ENCODE measurements at regions not wholly inside any gene's neighbourhood (a gene's known extent, or its start where the extent isn't known, plus 50 kb on each side); places are given as distances from the start of the nearest gene placed in this dataset.

- no peaks in the 10 kb centered on the region for H3K36me3 ChIP-seq (ENCODE audit: insufficient read depth, low read length)
- H3K27ac ChIP-seq (ENCODE audit: low read depth, low read length), result no peak overlapping the region
- H2AFZ ChIP-seq (ENCODE audit: low read length, unreplicated experiment), result no peak overlapping the region
- no peaks in the 10 kb centered on the region for H3K27me3 ChIP-seq (ENCODE audit: insufficient read depth, low read length)
- H3K79me2 ChIP-seq (ENCODE audit: control insufficient read depth, insufficient read depth, low read length, unreplicated experiment), result no peaks in the 10 kb centered on the region
- no peaks in the 10 kb centered on the region for H3K4me1 ChIP-seq (ENCODE audit: control insufficient read depth, insufficient read depth, low read length, unreplicated experiment)
- no peak overlapping the region for H3K4me3 ChIP-seq (ENCODE audit: low read depth, low read length)
These were observed 197.9 kb downstream of the ANKRD50 start for GRCh38 chr4:124514588-124514987.

- no peak overlapping the region for H3K4me3 ChIP-seq (ENCODE audit: low read depth, low read length)
- no peak overlapping the region for H2AFZ ChIP-seq (ENCODE audit: low read length, unreplicated experiment)
These were observed 196.9 kb downstream of the ANKRD50 start for GRCh38 chr4:124515591-124515990.

GRCh38 chr4:124519196-124519595, 193.3 kb downstream of the ANKRD50 start:
- Histone ChIP-seq H3K27me3 (ENCODE audit: insufficient read depth, low read length) (no peaks in the 10 kb centered on the region), H2AFZ (ENCODE audit: low read length, unreplicated experiment) (no peak overlapping the region), H3K79me2 (ENCODE audit: control insufficient read depth, insufficient read depth, low read length, unreplicated experiment) (no peaks in the 10 kb centered on the region), H3K36me3 (ENCODE audit: insufficient read depth, low read length) (no peaks in the 10 kb centered on the region), H3K27ac (ENCODE audit: low read depth, low read length) (no peak overlapping the region), H3K4me3 (ENCODE audit: low read depth, low read length) (no peak overlapping the region), H3K4me1 (ENCODE audit: control insufficient read depth, insufficient read depth, low read length, unreplicated experiment) (no peaks in the 10 kb centered on the region)

More at GRCh38 chr4:124515591-124515990, 196.9 kb downstream of the ANKRD50 start:
- H3K79me2 ChIP-seq (ENCODE audit: control insufficient read depth, insufficient read depth, low read length, unreplicated experiment), result no peaks in the 10 kb centered on the region
- no peak overlapping the region for H3K27ac ChIP-seq (ENCODE audit: low read depth, low read length)
- no peaks in the 10 kb centered on the region for H3K36me3 ChIP-seq (ENCODE audit: insufficient read depth, low read length)
- no peaks in the 10 kb centered on the region for H3K27me3 ChIP-seq (ENCODE audit: insufficient read depth, low read length)
- no peaks in the 10 kb centered on the region for H3K4me1 ChIP-seq (ENCODE audit: control insufficient read depth, insufficient read depth, low read length, unreplicated experiment)

DNA sequence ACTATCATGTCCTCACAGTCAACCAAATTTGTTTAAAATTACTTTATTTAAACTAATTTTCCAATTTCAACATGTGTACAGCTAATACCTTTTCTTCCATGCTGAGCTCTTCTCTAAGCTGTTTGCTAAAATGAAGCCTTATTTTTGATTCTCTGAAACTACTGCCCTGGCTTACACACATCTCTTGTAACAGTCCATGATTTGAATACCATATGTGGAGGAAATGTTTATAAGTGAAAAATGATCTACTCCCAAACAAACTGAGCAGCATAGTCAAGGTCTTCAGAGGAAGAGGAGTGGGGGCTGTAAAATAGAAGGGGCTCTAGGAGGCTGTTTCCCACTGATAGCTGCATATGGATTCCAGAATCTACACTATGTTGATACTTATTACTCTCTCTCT, 188.7 kb downstream of the ANKRD50 start:
- no peaks in the 10 kb centered on the region for H3K27me3 ChIP-seq (ENCODE audit: insufficient read depth, low read length)
- H2AFZ ChIP-seq (ENCODE audit: low read length, unreplicated experiment), result no peak overlapping the region
- H3K4me3 ChIP-seq (ENCODE audit: low read depth, low read length), result no peak overlapping the region
- H3K36me3 ChIP-seq (ENCODE audit: insufficient read depth, low read length), result no peaks in the 10 kb centered on the region
- no peaks in the 10 kb centered on the region for H3K4me1 ChIP-seq (ENCODE audit: control insufficient read depth, insufficient read depth, low read length, unreplicated experiment)
- no peak overlapping the region for H3K27ac ChIP-seq (ENCODE audit: low read depth, low read length)
- H3K79me2 ChIP-seq (ENCODE audit: control insufficient read depth, insufficient read depth, low read length, unreplicated experiment), result no peaks in the 10 kb centered on the region

GRCh38 chr4:124525524-124525923, 187.0 kb downstream of the ANKRD50 start:
- no peaks in the 10 kb centered on the region for H3K27me3 ChIP-seq (ENCODE audit: insufficient read depth, low read length)
- no peak overlapping the region for H2AFZ ChIP-seq (ENCODE audit: low read length, unreplicated experiment)
- H3K4me1 ChIP-seq (ENCODE audit: control insufficient read depth, insufficient read depth, low read length, unreplicated experiment), result no peaks in the 10 kb centered on the region

DNA sequence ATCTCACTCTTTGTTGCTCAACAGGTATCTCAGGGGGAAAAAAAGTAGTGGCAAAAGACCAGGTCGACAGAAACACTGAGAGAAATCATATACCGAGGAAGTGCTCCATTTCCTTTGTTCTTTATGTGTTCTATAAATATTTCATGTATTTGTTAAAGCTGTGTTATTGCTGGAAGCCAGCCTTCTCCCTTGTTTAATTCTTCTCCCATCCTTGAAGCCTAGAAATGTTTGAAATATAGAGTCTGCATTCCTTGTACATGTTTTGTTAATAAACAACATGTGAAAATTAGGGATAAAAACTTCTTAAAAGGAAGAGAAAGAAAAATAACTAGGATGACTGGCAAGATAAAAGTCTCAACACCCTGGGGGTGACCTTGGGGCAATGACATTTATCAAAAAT, 186.2 kb downstream of the ANKRD50 start:
- Histone ChIP-seq H3K36me3 (ENCODE audit: insufficient read depth, low read length) (no peaks in the 10 kb centered on the region), H3K4me1 (ENCODE audit: control insufficient read depth, insufficient read depth, low read length, unreplicated experiment) (no peaks in the 10 kb centered on the region), H3K27me3 (ENCODE audit: insufficient read depth, low read length) (no peaks in the 10 kb centered on the region), H3K27ac (ENCODE audit: low read depth, low read length) (no peak overlapping the region), H3K79me2 (ENCODE audit: control insufficient read depth, insufficient read depth, low read length, unreplicated experiment) (no peaks in the 10 kb centered on the region), H3K4me3 (ENCODE audit: low read depth, low read length) (no peak overlapping the region), H2AFZ (ENCODE audit: low read length, unreplicated experiment) (no peak overlapping the region)

More at GRCh38 chr4:124525524-124525923, 187.0 kb downstream of the ANKRD50 start:
- Histone ChIP-seq H3K27ac (ENCODE audit: low read depth, low read length) (no peak overlapping the region), H3K4me3 (ENCODE audit: low read depth, low read length) (no peak overlapping the region), H3K79me2 (ENCODE audit: control insufficient read depth, insufficient read depth, low read length, unreplicated experiment) (no peaks in the 10 kb centered on the region), H3K36me3 (ENCODE audit: insufficient read depth, low read length) (no peaks in the 10 kb centered on the region)

DNA sequence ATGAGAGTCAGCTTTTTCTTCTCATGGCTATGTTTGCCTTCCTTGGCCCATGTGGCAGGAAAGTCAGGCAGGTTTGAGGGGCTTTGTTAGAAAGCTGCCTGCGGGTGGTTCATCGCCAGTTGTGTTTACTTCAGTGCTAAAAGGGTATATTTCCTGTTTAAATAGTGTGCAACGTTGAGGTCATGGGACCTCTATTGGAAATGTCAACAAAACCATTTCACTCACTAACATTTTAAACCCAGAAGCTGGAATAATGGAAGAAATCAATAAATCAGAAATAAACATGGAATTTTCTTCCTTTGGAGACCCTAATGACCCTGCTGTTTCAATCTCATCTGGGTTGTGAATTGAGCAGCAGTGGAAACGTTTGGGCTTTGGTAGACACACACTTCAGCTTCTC, 185.8 kb downstream of the ANKRD50 start:
- Histone ChIP-seq H3K27me3 (ENCODE audit: insufficient read depth, low read length) (no peaks in the 10 kb centered on the region), H3K27ac (ENCODE audit: low read depth, low read length) (no peak overlapping the region), H3K36me3 (ENCODE audit: insufficient read depth, low read length) (no peaks in the 10 kb centered on the region), H2AFZ (ENCODE audit: low read length, unreplicated experiment) (no peak overlapping the region), H3K4me3 (ENCODE audit: low read depth, low read length) (no peak overlapping the region), H3K79me2 (ENCODE audit: control insufficient read depth, insufficient read depth, low read length, unreplicated experiment) (no peaks in the 10 kb centered on the region), H3K4me1 (ENCODE audit: control insufficient read depth, insufficient read depth, low read length, unreplicated experiment) (no peaks in the 10 kb centered on the region)

DNA sequence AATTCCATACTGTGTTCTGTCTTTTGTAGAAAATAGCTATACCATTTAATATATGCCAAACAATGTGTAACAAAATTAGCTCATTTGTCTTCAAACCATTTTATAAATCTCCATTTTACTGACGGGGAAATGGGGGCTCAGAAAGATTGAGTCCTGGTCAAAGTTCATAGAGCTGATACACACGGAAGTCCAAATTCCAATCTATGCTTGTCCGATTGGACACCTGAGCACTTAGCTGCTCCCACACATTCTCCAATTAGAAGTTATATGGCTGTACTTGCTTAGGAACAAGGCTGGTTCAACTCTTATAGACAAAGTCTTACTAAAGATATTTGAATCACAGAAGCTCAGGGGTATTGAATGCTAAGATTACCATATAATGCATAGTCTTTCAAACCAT, 185.2 kb downstream of the ANKRD50 start:
- Histone ChIP-seq H2AFZ (ENCODE audit: low read length, unreplicated experiment) (no peak overlapping the region), H3K4me3 (ENCODE audit: low read depth, low read length) (no peak overlapping the region), H3K27me3 (ENCODE audit: insufficient read depth, low read length) (no peaks in the 10 kb centered on the region), H3K27ac (ENCODE audit: low read depth, low read length) (no peak overlapping the region), H3K79me2 (ENCODE audit: control insufficient read depth, insufficient read depth, low read length, unreplicated experiment) (no peaks in the 10 kb centered on the region), H3K36me3 (ENCODE audit: insufficient read depth, low read length) (no peaks in the 10 kb centered on the region), H3K4me1 (ENCODE audit: control insufficient read depth, insufficient read depth, low read length, unreplicated experiment) (no peaks in the 10 kb centered on the region)

- no peak overlapping the region for H2AFZ ChIP-seq (ENCODE audit: low read length, unreplicated experiment)
These were observed 183.4 kb downstream of the ANKRD50 start for GRCh38 chr4:124529131-124529530.

DNA sequence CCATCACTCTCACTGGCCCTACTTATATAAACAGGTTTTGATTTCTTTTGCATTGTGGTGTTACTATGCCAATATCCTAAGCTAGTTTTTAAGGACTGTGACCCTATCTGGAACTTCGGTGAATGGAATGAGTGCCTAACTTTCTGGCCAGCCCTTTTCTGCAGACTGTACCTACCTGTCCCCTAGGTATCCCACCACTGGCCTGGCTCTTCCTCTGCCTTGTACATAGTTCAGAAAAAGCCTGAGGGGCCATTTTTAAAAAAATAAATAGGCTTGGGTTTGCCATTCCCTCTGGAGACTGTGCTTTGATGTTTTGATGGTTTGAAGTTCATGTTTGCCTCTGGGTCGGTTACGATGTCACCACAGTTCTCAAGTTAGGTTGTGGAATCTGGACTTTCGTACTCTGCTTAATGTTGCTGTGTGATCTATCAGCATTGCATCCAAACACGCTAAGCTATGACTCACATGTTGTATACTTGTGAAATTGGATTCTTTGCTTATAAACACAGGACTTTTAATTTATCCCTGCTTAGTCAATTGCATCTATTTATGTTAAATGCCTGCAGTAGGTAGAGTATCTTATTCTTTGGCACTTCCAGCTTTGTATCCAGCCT, 182.0 kb downstream of the ANKRD50 start:
- no peak overlapping the region for H2AFZ ChIP-seq (ENCODE audit: low read length, unreplicated experiment)
- no peaks in the 10 kb centered on the region for H3K4me1 ChIP-seq (ENCODE audit: control insufficient read depth, insufficient read depth, low read length, unreplicated experiment)
- no peak overlapping the region for H3K4me3 ChIP-seq (ENCODE audit: low read depth, low read length)
- H3K27ac ChIP-seq (ENCODE audit: low read depth, low read length), result no peak overlapping the region
- H3K36me3 ChIP-seq (ENCODE audit: insufficient read depth, low read length), result no peaks in the 10 kb centered on the region
- H3K79me2 ChIP-seq (ENCODE audit: control insufficient read depth, insufficient read depth, low read length, unreplicated experiment), result no peaks in the 10 kb centered on the region
- H3K27me3 ChIP-seq (ENCODE audit: insufficient read depth, low read length), result no peaks in the 10 kb centered on the region

More at GRCh38 chr4:124529131-124529530, 183.4 kb downstream of the ANKRD50 start:
- no peaks in the 10 kb centered on the region for H3K36me3 ChIP-seq (ENCODE audit: insufficient read depth, low read length)
- no peaks in the 10 kb centered on the region for H3K4me1 ChIP-seq (ENCODE audit: control insufficient read depth, insufficient read depth, low read length, unreplicated experiment)
- no peaks in the 10 kb centered on the region for H3K27me3 ChIP-seq (ENCODE audit: insufficient read depth, low read length)
- no peak overlapping the region for H3K4me3 ChIP-seq (ENCODE audit: low read depth, low read length)
- H3K27ac ChIP-seq (ENCODE audit: low read depth, low read length), result no peak overlapping the region
- H3K79me2 ChIP-seq (ENCODE audit: control insufficient read depth, insufficient read depth, low read length, unreplicated experiment), result no peaks in the 10 kb centered on the region

- no peak overlapping the region for H3K27ac ChIP-seq (ENCODE audit: low read depth, low read length)
- H2AFZ ChIP-seq (ENCODE audit: low read length, unreplicated experiment), result no peak overlapping the region
- H3K4me1 ChIP-seq (ENCODE audit: control insufficient read depth, insufficient read depth, low read length, unreplicated experiment), result no peaks in the 10 kb centered on the region
- H3K27me3 ChIP-seq (ENCODE audit: insufficient read depth, low read length), result no peaks in the 10 kb centered on the region
- H3K4me3 ChIP-seq (ENCODE audit: low read depth, low read length), result no peak overlapping the region
- no peaks in the 10 kb centered on the region for H3K79me2 ChIP-seq (ENCODE audit: control insufficient read depth, insufficient read depth, low read length, unreplicated experiment)
- H3K36me3 ChIP-seq (ENCODE audit: insufficient read depth, low read length), result no peaks in the 10 kb centered on the region
These were observed 178.4 kb downstream of the ANKRD50 start for GRCh38 chr4:124534131-124534530.
